LoVo (cell line): ENCODE measurements at regions not wholly inside any gene's neighbourhood (a gene's known extent, or its start where the extent isn't known, plus 50 kb on each side); places are given as distances from the start of the nearest gene placed in this dataset.

Experiments
- DNase-seq: peaks from one replicate; pipeline ENCODE4 v3.0.0-alpha.2; 2016; ENCODE audit warnings: low spot score

DNA sequence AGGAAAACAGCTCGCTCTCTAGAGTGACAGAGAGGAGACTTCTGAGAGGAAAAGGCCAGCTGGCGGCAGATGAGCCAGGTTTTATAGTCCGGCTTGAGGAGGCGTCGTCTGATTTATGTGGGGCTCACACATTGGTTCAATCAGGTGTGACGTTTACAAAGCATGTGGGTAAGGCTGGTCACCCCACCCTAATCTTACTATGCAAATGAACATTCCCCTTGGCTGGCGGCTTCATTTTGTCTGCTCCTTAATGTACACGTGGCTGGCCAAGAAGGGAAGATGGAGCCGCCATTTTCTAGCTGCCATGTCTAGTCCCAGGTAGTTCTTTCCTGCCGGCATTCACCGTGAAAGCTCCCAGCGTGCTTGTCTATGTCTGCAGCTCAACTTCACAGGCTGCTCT, 299.1 kb upstream of the SPRED2 start:
- no peak for DNase-seq

DNA sequence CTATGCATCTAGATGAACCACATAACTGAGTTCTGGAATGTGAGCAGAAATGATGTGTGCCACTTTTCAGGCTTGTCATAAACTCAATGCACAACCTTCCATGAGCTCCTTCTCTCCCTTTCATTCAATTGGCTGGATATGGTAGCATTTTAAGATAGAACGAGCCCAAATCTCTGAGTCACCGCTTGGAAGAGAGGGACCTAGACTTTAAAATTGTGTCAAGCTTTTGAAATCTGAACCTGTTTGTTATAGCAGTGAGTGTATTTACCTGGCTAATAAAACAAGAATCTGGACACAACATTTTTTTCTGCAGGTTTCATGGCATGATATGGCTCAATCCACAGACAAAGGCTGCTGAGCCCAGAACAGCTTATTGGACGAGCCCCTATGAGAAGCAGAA, 297.8 kb upstream of the SPRED2 start:
- DNase-seq = no peak

DNA sequence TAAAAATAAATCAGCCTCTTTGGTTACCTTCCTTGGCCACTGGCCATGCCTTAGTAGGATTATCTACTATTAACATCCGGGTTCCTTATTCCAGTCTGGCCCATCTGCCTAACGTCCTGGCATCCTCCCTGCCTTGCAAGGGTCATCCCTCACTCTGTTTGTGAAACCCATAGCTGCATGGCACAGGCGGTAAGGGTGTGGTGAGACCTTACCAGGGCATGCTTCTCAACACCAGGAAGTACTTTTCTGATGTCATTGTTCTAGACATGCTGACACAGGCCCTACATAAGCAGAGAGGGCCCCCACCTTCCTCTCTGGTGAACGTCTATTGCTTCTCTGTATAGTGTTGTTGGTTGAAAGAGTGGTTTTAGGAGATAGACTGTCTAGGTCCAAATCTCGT, 296.8 kb upstream of the SPRED2 start:
- no peak for DNase-seq

DNA sequence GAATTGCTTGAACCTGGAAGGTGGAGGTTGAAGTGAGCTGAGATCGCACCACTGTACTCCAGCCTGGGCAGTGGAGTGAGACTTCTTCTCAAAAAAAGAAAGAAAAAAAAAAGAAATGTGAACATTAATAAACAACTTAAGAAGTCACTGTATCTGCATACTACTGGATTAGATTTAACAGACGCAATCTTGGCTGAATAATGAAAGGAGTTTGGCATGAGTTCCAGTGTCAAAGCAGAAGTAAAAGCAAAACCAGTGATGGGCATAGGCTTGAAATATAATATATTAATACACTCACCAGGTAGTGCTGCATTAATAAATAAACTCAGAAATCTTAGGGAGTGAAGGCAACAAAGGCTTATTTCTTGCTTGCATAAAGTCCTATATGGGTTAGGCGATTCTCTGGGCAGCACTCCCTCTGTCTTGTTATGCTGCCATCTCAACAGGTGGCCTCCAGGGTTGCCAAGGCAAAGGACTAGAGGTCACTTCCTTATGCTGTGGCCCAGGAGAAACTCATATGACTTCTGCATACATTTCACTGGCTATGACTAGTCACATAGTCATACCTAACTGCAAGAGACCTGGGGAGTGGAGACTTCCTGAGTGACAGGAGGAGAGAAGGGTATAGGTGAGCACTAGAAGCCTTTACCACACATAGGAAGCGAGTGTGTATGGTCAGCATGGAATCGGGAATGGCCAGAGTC, 296.2 kb upstream of the SPRED2 start:
- peak; percentile 67 for DNase-seq

DNA sequence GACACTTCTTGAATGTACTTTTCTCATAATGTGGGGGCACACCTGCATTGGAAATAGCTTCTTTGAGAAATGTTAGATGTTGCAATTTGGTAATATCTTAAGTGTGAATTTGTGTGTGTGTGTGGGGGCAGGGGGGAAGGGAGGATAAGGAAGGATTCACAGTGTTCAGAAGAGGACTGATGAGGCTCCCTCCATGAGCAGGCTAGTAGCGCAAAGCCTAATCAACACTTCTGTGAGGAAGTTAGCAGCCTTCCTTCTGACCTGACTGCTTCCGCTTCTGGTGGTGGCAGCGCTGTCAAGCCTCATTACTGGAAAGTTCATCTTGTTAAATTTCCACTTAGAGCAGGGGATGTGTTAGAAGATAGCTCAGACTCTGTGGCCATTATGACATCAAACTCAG, 295.4 kb upstream of the SPRED2 start:
- DNase-seq = no peak

DNA sequence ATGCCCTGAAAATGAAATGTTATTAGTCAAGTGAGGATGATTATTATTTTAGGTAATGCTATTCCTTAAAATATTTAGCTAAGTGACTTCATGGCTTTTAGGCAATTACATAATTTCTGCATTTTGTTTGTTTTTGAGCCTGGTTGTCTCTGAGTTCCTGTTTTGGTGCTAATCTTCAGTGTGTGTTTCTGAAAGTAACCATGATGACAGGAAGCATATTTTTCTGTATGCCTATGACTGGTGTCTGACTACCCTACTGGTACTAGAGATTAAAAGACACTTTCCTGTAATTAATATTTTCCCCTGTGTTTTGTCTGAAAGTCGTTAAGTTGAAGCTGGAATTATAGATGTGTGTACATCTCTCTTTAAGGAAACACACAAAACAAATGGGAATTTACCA, 295.0 kb upstream of the SPRED2 start:
- DNase-seq = no peak

DNA sequence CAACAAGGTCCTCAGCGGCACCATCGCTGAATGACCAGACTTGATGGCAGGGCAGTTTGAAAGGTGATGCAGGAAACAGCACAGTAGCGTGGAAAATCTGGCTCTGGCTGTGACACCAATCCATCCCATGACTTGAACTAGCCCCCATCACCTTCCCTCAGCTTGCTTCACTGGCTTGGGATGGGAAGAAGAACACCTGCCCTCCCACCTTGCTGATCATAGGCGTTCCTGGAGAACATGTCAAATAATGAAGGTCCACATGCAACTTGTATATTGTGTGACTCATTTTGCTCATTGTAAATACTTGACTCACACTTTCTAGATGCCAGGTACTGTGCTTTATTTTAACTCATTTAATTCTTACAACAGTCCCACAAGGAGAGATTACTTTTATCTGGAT, 292.4 kb upstream of the SPRED2 start:
- no peak for DNase-seq

DNA sequence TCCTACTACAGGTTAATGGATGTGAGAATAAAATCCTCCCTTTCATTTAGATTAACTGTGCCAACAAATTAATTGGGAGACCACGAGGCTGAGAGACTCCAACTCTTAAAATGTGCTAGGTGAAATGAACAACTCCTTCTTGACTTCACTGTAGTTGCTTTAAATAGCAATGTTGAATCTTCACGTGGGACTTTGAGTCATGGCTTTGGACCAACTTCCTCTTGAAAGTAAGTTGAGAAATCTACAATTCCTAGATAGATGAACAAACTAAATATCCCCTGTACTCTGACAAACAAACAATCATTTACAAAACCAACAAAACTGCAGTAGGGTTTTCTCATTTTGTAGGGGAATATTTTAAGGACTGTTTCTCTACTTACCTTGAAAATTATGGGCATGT, 291.9 kb upstream of the SPRED2 start:
- DNase-seq = no peak

DNA sequence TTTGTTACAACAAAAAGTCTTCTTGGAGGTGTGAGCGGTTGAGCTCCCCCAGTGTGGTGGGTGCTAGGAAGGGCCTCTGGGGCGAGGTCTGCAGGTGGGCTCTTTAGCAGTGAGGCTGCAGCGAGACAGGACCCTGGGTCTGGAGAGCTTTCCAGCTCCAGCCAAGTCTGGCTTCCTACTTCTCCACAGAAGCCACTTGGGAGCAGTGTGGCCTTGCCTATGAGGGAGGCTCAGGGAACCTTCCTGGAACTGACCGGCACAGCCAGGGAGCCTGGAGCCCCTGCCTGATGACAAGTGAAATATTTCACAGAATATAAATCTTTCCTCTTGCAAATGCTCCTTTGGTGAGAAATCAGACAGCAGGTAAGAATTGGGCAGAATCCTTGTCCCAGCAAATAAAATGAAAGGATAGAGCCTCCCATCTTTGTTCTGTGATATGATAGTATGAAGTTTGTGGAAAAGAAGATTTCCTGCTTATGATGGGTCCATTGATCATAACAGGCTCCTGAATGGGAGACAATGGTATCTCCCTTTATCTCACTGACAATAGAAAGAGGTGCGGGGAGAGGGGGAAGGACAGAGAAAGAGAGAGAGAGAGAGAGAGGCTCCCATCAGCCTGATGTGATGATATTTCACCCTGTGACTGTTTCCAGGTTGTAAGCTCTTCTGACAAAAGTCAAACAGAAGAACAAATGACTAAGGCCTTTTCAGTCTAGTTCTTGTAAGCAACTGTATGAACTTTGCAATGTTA, 289.8 kb upstream of the SPRED2 start:
- no peak for DNase-seq

DNA sequence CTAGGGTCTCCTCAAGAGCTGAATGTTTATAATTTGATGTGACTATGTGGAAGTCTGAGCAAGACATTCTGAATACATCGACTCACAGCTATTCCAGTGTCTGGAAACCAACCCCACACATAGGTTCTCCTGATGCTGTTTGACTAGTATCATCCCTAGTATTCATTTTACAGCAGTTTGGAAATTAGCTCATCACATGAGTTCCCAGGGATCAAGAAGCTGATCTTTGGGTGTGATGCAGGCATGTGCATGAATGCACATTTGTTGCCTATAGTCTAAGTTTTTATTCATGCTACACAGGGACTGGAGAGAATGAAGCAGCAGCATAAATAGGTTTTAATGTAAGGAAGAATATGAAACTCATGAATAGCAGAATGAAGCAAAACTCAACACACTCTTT, 284.3 kb upstream of the SPRED2 start:
- DNase-seq = no peak

DNA sequence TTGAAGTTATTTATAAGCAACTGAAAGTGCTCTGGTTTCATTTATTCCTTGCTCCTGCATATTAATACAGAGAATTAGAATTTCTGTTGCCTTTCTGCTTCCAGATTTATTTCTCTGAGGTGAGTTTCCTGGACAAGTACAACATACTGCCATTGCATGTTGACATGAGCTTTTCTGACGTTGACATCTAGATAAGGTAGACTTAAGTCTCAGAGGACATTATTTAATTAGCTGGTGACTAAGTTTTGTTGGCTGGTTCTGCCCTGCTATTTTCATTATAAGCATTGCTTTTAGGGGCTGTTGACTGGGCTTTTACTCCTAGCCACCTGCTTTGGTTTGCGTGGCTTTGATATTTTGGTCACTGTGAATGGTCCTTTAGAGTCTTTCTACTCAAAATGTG, 282.9 kb upstream of the SPRED2 start:
- DNase-seq = no peak

DNA sequence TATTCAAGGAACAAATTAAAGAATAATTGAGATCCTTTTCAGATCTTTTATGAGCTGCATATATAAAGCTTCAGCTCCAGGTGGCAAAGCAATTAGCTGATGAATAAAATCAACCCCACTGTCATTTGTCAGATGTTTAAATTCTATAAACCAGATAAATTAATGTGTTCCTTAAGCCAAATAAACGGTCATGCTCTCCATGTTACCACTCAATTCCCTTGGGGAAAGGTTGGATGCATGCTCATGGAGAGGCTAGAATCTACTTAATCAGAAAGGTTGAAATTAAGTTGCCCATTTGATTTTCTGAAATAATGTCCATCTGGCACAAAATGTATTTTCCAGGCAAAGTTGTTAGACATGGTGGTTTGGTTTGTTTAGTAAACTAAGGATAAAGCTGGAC, 282.5 kb upstream of the SPRED2 start:
- DNase-seq = no peak

DNA sequence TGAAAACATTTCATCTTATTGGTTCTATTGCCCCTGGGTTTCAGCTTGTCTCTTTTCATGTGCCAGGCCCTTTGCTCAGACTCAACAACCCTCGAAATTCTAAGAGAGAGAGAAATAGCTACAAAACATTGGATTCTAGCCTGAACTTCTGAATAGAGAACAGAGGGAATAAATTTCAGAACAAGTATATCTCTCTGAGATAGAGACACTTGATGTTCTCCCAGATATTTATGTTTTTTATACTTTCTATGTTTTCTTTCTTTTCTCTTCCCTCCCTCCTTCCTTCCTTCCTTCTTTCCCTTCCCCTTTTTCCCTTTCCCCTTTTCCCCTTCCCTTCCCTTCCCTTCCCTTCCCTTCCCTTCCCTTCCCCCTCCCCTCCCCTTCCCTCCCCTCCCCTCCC, 279.5 kb upstream of the SPRED2 start:
- no peak for DNase-seq

DNA sequence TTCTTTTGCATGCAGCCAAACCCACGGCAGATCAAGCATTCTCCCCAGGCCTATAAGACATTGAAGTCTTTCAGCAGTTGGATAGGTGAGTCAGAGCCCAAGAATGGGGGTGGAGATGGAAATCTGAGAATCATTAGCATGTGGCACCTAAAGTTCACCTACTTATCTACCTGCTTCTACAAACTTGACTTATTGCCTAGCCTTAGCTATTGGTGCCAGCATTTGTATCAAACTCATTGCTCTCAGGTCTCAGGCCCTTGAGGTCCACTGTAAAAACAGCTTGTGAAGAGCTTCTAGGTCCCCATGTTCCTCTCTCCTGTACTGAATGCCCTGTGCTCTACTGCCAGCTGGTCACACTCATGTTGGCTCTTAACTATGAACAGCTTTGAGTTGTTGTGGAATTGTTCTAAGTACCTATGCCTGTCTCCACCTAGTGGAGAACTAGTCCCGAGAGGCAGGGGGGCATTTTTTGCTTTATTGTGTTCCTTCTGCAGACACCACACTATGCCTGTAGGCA, 278.4 kb upstream of the SPRED2 start:
- peak; percentile 4 for DNase-seq

DNA sequence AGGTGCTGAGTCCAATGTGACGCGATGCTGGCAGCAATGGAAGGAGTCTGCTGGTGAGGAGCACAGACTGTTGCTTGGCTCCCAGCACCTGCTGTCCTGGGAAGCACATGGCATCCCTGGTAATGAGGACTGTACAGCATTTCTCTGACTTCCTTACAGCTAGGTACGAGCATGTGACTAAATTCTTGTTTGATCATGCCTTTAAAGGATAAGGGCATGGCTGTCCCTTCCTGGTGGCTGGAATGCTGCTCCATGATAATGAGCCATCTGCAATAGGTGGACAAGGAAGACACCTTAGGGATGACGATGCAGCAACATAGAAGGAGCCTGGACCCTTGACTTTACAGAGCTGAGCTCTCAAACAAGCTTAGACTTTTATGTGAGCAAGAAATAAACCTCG, 278.0 kb upstream of the SPRED2 start:
- DNase-seq = no peak

DNA sequence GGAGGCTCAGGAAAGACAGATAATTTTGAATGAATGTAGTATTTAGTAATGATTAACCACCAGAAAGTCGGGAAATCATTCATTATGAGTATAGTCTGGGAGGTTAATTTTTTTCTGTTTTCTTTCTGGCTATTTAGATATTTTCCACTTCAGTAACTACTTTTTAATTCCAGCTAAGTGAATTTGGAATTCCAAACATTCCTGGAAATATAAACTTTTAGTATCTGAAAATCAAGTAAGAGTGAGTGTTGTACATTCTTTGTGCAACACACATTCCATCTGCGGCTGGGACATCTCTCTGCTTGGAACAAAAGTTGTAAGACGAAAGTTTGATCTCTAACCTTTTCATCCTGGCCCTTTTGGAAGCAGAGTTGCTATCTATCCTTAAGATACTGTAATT, 275.7 kb upstream of the SPRED2 start:
- no peak for DNase-seq

DNA sequence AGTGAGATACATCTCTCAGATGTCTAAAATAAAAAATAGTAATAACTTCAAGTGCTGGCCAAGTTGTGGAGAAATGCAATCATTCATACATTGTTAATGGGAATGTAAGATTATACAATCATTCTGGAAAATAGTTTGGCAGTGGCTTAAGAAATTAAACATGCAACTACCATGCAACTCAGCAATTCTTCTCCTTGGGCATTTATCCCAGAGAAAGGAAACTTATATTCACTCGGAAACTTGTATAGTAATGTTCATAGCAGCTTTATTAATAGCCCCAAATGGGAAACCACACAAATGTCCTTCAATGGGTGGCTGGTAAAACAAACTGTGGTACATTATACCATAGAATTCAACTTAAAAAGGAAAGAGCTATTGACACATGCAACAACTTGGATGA, 274.0 kb upstream of the SPRED2 start:
- DNase-seq = no peak

DNA sequence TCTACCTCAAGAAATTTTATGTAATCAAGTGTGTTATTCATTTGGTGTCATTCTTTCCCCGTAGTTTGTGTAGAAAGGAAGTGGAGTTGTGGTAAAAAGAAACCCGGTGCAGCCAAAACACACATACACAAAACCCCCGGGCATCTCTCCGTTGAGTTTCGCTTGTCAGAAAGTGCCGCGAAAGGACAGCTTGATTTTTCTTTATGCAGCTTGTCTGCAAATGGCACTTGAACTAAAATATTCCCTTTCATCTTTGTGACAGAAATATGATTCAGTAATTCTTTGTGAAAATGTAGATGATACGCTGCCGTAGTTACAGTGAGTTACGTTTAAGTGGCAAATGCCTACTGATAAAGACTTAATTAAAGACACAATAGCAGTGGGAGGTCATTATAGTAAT, 268.8 kb upstream of the SPRED2 start:
- no peak for DNase-seq

DNA sequence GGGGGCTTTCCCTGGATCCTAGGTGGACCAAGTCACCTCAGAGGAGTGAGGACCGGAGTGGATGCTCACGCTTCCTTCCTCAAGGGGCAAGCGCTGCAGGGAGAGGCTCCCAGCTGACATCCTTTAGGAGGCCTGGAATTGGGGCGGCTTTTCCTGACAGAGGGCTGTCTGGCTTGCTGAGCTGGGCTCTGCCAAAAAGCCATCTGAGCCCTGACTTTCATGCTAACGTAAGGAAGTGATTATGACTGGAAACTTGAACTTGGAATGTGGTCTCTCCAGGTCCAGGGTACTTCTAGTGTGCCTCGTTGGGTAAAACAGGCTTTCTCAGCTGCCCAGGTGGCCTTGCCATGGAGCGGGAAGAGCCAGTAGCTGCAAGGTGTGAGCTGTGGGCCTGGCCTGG, 268.3 kb upstream of the SPRED2 start:
- no peak for DNase-seq

DNA sequence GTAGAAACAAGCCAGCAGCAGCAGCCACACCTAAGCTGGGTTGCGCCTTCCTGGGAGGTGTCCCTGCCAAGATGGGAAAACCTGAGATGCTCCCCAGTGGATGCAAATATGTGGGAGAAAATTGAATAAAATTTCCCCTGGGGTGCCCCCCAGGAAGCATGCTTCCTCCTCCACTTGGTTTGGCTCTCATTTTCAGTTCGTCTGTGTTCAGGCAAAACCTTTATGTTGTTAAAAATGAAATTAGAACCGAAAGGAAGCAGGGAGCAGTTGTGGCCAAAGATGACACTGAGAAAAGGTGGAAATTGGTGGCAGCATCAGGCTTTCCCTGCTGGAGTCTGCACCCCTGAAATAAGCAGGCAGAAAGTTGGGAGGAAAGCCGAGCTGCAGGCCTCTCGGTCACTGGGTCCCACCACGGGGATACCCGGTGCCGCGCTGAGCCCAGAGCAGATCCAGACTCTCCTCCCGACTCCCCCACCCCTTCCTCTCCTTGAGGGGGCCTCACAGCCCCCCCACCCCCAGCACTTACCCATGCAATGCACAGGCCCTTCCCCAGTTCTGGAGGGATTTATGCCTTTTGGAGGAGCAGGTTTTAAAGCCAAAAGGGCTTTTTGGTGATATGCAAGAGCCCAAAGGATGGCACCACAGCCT, 267.7 kb upstream of the SPRED2 start:
- DNase-seq = no peak

DNA sequence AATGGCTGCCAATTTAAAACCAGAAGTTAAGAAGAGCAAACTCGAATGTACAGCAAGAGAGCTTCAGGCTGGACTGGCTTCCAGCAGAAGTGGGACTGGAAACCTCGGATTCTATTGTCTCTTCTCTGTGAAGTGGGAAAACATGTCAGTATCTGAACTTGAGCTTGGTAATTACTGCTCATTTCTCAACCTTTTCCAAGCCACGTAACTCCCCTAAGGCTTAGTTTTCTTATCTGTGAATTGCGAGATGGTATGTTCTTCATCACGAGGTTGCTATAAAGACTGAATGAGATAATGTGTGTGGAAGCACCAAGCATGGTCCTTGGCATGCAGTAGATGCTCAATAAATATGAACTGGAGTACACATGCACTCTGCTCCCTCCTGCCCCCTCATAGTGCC, 259.4 kb upstream of the SPRED2 start:
- no peak for DNase-seq

DNA sequence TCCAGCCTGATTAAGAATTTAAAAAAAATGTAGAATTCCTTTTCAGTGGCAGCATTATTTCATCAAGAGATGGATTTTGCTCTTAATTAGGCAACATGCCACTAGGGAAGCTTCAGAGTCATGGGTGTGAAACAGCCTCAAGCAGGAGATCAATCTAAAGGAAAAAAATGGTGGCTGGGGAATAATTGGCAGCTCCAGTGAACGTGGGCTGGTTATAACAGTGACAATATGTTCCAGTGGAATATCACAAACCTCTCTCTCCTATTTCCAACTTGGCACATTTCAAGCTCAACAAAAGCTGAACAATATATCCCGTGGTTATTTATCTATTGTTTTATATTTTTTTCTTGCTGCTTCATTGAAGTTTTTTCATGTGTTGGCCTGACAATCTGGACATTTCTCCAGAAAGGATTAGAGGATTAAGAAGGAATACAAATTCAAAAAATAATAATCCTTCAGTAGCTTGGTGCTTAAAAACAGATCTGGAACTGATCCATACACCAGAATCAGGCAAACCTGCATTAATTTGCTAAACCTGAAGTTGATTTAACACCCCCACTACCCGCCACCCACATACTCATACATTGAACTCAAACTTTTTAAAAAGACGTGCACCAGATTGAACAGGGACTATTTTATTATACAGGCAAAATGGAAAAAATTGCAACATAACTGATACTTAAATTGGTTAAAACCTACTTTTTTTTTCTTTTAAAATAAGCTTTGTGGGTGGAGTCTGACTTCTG, 255.9 kb upstream of the SPRED2 start:
- no peak for DNase-seq

DNA sequence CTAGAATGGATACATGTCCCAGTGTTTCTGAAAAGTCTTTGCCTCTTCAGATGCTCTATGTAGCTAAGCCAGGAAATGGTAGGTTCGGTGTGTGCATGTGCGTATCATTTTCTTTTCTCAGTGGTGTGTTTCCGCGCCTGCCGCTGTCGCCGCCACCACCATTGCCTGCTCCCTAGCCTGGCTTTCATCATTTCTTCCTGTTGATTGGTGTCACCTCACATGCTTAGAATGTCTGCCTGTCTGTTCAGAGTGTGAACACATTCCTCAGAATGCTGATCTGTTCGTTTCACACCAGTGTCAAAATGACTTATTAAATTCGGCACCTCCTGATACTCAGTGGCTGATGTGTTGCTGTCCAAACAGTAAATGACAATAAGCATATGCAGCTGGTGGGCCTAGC, 255.2 kb upstream of the SPRED2 start:
- no peak for DNase-seq
